WERI-Rb-1 (cell line): ENCODE measurements at regions not wholly inside any gene's neighbourhood (a gene's known extent, or its start where the extent isn't known, plus 50 kb on each side); places are given as distances from the start of the nearest gene placed in this dataset.

ENCODE experiments used
- DNase-seq: peaks from one replicate; pipeline ENCODE4 v3.0.0-alpha.2; 2020
- H3K27ac ChIP-seq: fragments of 250-450 bp; sonication (Bioruptor Pico); 2 replicates; pipeline ENCODE4 v1.5.1; 2020; ENCODE audit warnings: mild to moderate bottlenecking, moderate library complexity
- H3K27me3 ChIP-seq: fragments of 250-450 bp; sonication (Bioruptor Pico); 2 replicates; pipeline ENCODE4 v1.5.1; 2021; ENCODE audit warnings: mild to moderate bottlenecking, low read depth, moderate library complexity; ENCODE audit not compliant: insufficient read depth, severe bottlenecking
- H3K36me3 ChIP-seq: fragments of 250-450 bp; sonication (Bioruptor Pico); 2 replicates; pipeline ENCODE4 v1.5.1; 2020; ENCODE audit warnings: mild to moderate bottlenecking, moderate library complexity
- H3K4me3 ChIP-seq: 2 replicates; pipeline ENCODE4 v1.5.1; 2011; ENCODE audit warnings: low read depth, mild to moderate bottlenecking, control low read depth, low read length
- H3K9me3 ChIP-seq: fragments of 250-450 bp; sonication (Bioruptor Pico); 2 replicates; pipeline ENCODE4 v1.5.1; 2021; ENCODE audit warnings: mild to moderate bottlenecking, moderate library complexity; ENCODE audit not compliant: severe bottlenecking
- TF ChIP-seq, protein P1 (sequence below): IDR thresholded peaks from 2 replicates; pipeline ENCODE4 v1.5.1; 2011; ENCODE audit warnings: low read depth, mild to moderate bottlenecking, control low read depth, inconsistent platforms, low read length

DNA sequence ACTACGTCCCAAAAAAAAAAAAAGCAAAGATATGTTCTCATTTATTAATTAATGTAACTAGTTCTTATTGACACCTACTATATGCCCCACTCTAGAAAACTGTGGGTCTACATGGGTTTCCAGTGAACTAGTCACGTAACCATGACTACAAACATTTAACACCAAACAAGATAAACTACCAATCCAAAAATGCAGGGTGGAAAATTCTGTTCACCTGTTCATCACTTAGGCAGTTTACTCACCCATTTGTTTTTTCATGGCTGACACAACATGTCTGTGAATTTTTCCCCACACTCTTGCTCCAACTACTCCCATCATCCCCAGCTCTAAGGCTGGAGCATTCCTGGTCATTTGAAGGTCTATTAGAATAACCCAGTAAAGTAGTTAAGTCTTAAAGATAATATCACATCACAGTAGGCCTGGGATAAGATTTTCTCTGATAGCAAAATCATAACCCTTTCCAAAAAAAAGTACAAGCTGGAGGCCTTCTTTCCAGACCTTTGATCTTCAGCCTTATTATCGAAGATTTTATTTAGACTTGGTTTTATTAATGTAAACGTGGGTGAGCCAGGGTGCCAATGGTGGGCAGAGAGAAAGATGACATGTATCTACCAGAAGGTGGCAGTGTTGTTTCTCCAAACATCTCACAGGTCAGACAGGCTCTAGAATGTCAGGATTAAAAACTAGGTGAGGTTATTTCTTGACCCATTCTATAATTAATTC, 61.6 kb upstream of the DAAM1 start:
- Histone ChIP-seq H3K36me3 (no peaks in the 10 kb centered on the region), H3K27me3 (no peaks in the 10 kb centered on the region), H3K4me3 (no peak overlapping the region), H3K27ac (no peak overlapping the region), H3K9me3 (no peaks in the 10 kb centered on the region)
- DNase-seq, result no peak
- TF ChIP-seq, protein P1, sequence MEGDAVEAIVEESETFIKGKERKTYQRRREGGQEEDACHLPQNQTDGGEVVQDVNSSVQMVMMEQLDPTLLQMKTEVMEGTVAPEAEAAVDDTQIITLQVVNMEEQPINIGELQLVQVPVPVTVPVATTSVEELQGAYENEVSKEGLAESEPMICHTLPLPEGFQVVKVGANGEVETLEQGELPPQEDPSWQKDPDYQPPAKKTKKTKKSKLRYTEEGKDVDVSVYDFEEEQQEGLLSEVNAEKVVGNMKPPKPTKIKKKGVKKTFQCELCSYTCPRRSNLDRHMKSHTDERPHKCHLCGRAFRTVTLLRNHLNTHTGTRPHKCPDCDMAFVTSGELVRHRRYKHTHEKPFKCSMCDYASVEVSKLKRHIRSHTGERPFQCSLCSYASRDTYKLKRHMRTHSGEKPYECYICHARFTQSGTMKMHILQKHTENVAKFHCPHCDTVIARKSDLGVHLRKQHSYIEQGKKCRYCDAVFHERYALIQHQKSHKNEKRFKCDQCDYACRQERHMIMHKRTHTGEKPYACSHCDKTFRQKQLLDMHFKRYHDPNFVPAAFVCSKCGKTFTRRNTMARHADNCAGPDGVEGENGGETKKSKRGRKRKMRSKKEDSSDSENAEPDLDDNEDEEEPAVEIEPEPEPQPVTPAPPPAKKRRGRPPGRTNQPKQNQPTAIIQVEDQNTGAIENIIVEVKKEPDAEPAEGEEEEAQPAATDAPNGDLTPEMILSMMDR, result peak; percentile 58

DNA sequence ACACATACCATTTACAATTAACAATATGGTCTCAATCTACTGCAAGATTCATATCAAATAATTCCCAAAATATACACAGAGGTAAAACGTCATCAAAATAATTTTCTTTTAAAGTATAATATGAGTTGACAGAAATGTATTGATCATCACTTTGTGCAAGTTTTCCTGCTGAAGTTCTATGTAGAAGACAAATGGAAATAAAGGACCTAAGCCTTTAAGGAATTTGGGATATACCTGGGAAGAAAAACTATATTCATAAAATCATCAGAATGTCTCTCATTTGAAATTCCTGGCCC, 61.1 kb upstream of the DAAM1 start:
- H3K36me3 ChIP-seq, result no peaks in the 10 kb centered on the region
- TF ChIP-seq, protein P1, result no peak
- H3K4me3 ChIP-seq, result no peak overlapping the region
- H3K9me3 ChIP-seq, result no peaks in the 10 kb centered on the region
- H3K27me3 ChIP-seq, result no peaks in the 10 kb centered on the region
- H3K27ac ChIP-seq, result no peak overlapping the region
- DNase-seq, result no peak

DNA sequence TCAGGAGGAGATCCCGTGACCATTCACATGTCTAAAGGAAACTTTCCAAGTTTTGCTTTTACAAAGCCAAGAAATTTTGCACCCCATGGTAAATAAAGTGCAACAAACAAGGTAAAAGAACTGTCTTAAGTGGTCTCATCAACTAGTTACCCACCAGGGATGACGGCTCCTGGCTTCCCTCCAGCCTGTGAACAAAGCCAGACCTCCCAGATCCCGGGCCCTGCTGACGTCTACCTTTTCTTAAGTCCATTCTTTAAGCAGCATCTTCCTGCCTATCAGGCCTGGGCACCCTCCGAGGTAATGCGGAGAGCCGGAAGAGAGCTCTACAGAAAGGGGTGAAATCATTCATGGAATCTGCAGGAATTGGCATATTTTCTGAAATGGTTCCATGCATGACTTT, 58.0 kb upstream of the DAAM1 start:
- H3K27me3 ChIP-seq, result no peaks in the 10 kb centered on the region
- H3K27ac ChIP-seq, result no peak overlapping the region
- no peak for DNase-seq
- H3K36me3 ChIP-seq, result no peaks in the 10 kb centered on the region
- TF ChIP-seq, protein P1, result no peak
- H3K9me3 ChIP-seq, result no peaks in the 10 kb centered on the region
- H3K4me3 ChIP-seq, result no peak overlapping the region

DNA sequence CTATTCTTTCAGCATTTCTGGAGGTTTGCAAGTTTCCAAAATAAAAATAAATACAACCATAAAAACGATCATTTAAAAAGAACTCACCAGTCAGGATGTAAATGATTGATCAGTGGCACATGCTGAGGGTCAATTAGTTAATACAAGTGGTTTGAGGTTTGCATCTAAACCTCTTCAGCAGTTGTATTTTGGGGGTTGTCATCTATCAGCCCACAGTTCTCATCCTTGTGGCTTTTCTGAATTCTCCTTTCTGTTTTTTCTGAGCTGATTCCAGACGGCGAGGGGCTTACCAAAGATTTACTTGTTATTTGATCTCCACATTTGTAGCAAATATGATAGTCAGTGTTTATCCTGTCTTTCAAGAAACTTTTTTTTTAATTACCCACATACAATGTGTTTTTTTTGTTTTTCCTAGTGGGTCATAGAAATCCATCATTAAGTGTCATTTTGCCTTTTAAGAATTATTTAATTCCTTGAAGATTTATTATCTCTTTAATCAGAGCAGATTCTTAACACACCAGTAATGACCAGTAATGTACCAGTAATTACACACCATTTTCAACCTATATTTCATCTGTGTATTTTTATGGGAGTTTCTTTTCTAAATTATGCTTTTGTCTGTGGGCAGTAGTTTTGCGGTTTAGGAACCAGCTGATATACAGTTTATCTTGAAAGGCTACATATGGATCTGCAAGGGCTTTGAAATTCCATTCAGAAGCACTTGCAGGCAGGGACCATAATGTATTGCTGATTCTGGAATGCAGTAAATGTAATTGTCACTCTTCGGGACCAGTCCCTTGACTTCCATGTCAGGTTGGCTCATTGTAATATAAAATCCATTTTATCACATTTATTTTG, 56.3 kb upstream of the DAAM1 start:
- H3K27me3 ChIP-seq, result no peaks in the 10 kb centered on the region
- DNase-seq, result peak; percentile 28
- H3K4me3 ChIP-seq, result no peak overlapping the region
- no peaks in the 10 kb centered on the region for H3K36me3 ChIP-seq
- H3K27ac ChIP-seq, result peak overlapping the region; percentile 47
- H3K9me3 ChIP-seq, result no peaks in the 10 kb centered on the region
- TF ChIP-seq, protein P1, result no peak

DNA sequence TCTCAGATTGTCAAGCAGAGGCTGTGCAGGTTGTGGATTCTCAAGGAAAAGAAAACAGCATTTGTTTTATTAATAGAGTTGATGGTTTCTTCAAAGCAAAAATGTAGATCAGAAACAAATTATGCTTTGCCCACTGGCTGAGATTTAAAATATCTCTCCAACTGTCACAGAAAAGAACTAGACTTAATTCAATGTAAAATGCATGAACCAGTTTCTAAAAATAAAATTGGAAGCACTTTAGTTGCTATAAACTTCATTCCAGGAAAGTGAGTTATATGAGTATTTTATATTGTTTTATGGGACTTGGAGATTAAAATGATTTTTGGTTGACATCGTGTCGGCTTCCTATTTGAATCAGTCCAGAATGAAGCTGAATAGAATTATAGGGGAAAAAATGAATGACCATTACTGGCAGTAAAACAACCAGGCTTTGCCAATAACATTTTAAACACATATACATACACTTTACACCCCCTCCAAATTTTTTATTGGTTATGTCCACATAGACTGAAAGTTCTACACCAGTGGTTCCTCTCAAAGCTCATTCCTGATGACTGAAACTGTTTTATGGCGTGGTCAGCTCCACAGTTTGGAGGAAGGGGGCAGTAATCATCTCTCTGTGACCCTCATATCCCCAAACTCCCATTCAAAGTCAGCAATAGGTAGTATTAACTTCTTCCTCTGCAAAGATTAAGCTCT, 55.5 kb upstream of the DAAM1 start:
- Histone ChIP-seq H3K4me3 (no peak overlapping the region), H3K9me3 (no peaks in the 10 kb centered on the region), H3K36me3 (no peaks in the 10 kb centered on the region), H3K27me3 (no peaks in the 10 kb centered on the region), H3K27ac (no peak overlapping the region; the same call in 1 of the 2 replicates)
- no peak for DNase-seq
- TF ChIP-seq, protein P1, result peak; percentile 35; the same call in 1 of the 2 replicates
